ENCODE measurements at regions not wholly inside any gene's neighbourhood (a gene's known extent, or its start where the extent isn't known, plus 50 kb on each side); places are given as distances from the start of the nearest gene placed in this dataset.

DNA sequence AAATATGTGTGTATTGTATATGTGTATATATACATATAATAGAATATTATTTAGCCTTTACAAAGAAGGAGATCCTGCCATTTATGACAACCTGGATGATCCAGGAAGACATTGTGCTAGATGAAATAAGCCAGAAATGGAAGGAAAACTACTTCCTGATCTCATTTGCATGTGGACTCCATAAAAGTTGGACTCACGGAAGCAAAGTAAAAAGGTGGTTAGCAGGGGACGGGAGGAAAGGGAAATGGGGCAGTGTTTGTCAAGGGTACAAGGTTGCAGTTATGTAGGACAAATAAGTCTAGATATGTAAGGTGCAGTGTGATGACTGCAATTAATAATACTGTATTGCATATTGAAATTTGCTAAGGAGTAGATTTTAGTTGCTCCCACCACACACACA is 331.1 kb upstream of the FSTL5 start (continued):
- TF ChIP-seq REST (IDR thresholded peaks at IDR 0.05): no peak

DNA sequence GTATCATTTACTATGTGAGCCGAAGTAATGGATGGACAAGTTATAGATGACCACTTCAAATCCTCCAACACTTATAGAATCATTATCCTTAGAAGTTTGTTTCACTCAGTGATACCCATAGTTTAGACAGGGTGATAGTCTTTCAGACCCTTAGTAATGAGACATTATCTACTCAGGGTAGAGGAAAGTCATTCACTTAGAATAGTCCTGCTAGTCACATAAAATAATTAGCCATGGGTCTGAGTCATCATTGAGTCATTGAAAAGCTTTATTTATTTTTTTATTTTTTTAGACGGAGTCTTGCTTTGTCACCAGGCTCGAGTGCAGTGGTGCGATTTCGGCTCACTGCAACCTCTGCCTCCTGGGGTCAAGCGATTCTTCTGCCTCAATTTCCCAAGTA is 321.7 kb upstream of the FSTL5 start:
- H3K9me3 ChIP-seq (ENCODE audit: control insufficient read depth in 4 of 4, low read length in 3 of 4): no peaks in the 10 kb centered on the region
- WGBS: 90% methylated on average over 6 of the region's 6 CpGs
- no peak for DNase-seq (ENCODE audit: low spot score)
- no peak overlapping the region for H3K4me3 ChIP-seq (ENCODE audit: low read depth in 1 of 3, low read length in 3 of 3)
- H3K4me1 ChIP-seq (ENCODE audit: control insufficient read depth in 4 of 4, insufficient read depth in 4 of 4, low read length in 3 of 4): no peaks in the 10 kb centered on the region
- H3K9ac ChIP-seq (ENCODE audit: low read depth in 1 of 2, low read length in 2 of 2): no peak overlapping the region
- peaks cover 0 to 2% (median 0%) of the 10 kb centered on the region in 4 donors for H3K27me3 ChIP-seq (ENCODE audit: control insufficient read depth in 4 of 4, insufficient read depth in 4 of 4, low read length in 3 of 4)
- H3K36me3 ChIP-seq (ENCODE audit: control insufficient read depth in 4 of 4, insufficient read depth in 3 of 4, low read depth in 1 of 4, low read length in 3 of 4): no peaks in the 10 kb centered on the region
- no peak overlapping the region for H3K27ac ChIP-seq (ENCODE audit: low read depth in 1 of 2, low read length in 2 of 2)
- no peak for TF ChIP-seq REST (IDR thresholded peaks at IDR 0.05)
- TF ChIP-seq CTCF (IDR thresholded peaks at IDR 0.05; ENCODE audit: low read depth, low read length, missing input control): no peak
- TF ChIP-seq JUND (IDR thresholded peaks at IDR 0.05): no peak
- TF ChIP-seq HNF4A (conservative IDR thresholded peaks at IDR 0.05): no peak
- TF ChIP-seq FOXA1 (IDR thresholded peaks at IDR 0.05): no peak
- TF ChIP-seq, protein P1, sequence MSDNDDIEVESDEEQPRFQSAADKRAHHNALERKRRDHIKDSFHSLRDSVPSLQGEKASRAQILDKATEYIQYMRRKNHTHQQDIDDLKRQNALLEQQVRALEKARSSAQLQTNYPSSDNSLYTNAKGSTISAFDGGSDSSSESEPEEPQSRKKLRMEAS (IDR thresholded peaks at IDR 0.05): no peak
- no peak for TF ChIP-seq EGR1 (IDR thresholded peaks at IDR 0.05; ENCODE audit: low read depth in 2 of 2)
- TF ChIP-seq TAF1 (conservative IDR thresholded peaks at IDR 0.05): no peak
- TF ChIP-seq FOXA2 (IDR thresholded peaks at IDR 0.05): no peak

DNA sequence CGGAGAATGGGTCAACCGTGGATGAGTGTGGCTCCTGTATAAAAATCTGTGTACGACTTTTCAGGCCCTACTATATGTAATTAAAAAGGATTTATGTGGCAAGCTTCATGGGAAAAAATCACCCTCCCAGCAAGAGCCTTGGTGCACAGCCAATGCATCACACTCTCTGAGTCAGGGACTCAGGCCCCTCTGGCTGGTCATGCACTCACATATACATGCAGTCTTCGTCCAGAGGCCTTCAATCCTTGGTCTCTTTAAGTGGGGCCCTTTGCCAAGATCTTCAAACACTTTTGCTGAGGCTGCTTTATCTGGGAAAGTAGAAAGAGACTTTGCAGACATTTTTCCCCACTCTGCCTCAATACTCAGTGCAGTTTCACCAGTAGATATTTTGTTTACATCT is 311.4 kb upstream of the FSTL5 start:
- H3K4me1 ChIP-seq (ENCODE audit: control insufficient read depth in 4 of 4, insufficient read depth in 4 of 4, low read length in 3 of 4): no peaks in the 10 kb centered on the region
- H3K36me3 ChIP-seq (ENCODE audit: control insufficient read depth in 4 of 4, insufficient read depth in 3 of 4, low read depth in 1 of 4, low read length in 3 of 4): no peaks in the 10 kb centered on the region
- H3K9me3 ChIP-seq (ENCODE audit: control insufficient read depth in 4 of 4, low read length in 3 of 4): no peaks in the 10 kb centered on the region
- WGBS: 64% methylated on average over 4 of the region's 4 CpGs
- no peaks in the 10 kb centered on the region for H3K27me3 ChIP-seq (ENCODE audit: control insufficient read depth in 4 of 4, insufficient read depth in 4 of 4, low read length in 3 of 4)
- DNase-seq (ENCODE audit: low spot score): no peak
- no peak overlapping the region for H3K4me3 ChIP-seq (ENCODE audit: low read depth in 1 of 3, low read length in 3 of 3)
- H3K27ac ChIP-seq (ENCODE audit: low read depth in 1 of 2, low read length in 2 of 2): no peak overlapping the region
- no peak overlapping the region for H3K9ac ChIP-seq (ENCODE audit: low read depth in 1 of 2, low read length in 2 of 2)
- TF ChIP-seq NR2F2 (IDR thresholded peaks at IDR 0.05) (no peak), CTCF (IDR thresholded peaks at IDR 0.05; ENCODE audit: low read depth, low read length, missing input control) (no peak), RXRA (IDR thresholded peaks at IDR 0.05) (no peak), TAF1 (conservative IDR thresholded peaks at IDR 0.05) (no peak), EGR1 (IDR thresholded peaks at IDR 0.05; ENCODE audit: low read depth in 2 of 2) (no peak), GABPA (IDR thresholded peaks at IDR 0.05 in 1 of 2, conservative IDR thresholded peaks at IDR 0.05 in 1 of 2) (no peak), HNF4A (conservative IDR thresholded peaks at IDR 0.05) (no peak), RAD21 (IDR thresholded peaks at IDR 0.05) (no peak), HNF4G (IDR thresholded peaks at IDR 0.05) (no peak)
- TF ChIP-seq, protein P2, sequence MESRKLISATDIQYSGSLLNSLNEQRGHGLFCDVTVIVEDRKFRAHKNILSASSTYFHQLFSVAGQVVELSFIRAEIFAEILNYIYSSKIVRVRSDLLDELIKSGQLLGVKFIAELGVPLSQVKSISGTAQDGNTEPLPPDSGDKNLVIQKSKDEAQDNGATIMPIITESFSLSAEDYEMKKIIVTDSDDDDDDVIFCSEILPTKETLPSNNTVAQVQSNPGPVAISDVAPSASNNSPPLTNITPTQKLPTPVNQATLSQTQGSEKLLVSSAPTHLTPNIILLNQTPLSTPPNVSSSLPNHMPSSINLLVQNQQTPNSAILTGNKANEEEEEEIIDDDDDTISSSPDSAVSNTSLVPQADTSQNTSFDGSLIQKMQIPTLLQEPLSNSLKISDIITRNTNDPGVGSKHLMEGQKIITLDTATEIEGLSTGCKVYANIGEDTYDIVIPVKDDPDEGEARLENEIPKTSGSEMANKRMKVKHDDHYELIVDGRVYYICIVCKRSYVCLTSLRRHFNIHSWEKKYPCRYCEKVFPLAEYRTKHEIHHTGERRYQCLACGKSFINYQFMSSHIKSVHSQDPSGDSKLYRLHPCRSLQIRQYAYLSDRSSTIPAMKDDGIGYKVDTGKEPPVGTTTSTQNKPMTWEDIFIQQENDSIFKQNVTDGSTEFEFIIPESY (IDR thresholded peaks at IDR 0.05): no peak

Data from liver (tissue), 8 donors.